Keratinocyte (primary cell): ENCODE measurements at regions not wholly inside any gene's neighbourhood (a gene's known extent, or its start where the extent isn't known, plus 50 kb on each side); places are given as distances from the start of the nearest gene placed in this dataset.

ENCODE experiments used
- CTCF ChIP-seq, 3 experiments: IDR thresholded peaks in 1 of 3; conservative IDR thresholded peaks in 1 of 3; optimal IDR thresholded peaks in 1 of 3; 2 replicates in 2 of 3; 3 replicates in 1 of 3; pipeline versions ENCODE3 to v1.5.1; 2011; ENCODE audit warnings: low read length in 3 of 3, mild to moderate bottlenecking in 3 of 3, moderate library complexity in 2 of 3, control low read depth in 1 of 3, inconsistent platforms in 1 of 3; ENCODE audit not compliant: insufficient read depth in 2 of 3; ENCODE audit errors: extremely low read depth in 1 of 3
- EZH2 ChIP-seq: IDR thresholded peaks from one replicate; pipeline ENCODE4 v1.6.1; 2012; ENCODE audit warnings: inconsistent platforms, mild to moderate bottlenecking, low read length, moderate library complexity

- TF ChIP-seq CTCF (optimal IDR thresholded peaks at IDR 0.05 in 1 of 3, IDR thresholded peaks at IDR 0.05 in 1 of 3, conservative IDR thresholded peaks at IDR 0.05 in 1 of 3; ENCODE audit: extremely low read depth in 1 of 3, insufficient read depth in 2 of 3, low read length in 3 of 3) = no peak
- no peak for TF ChIP-seq EZH2
Observed at GRCh38 chr11:127073621-127074020, 73.1 kb upstream of the KIRREL3 start.
